ENCODE measurements at regions not wholly inside any gene's neighbourhood (a gene's known extent, or its start where the extent isn't known, plus 50 kb on each side); places are given as distances from the start of the nearest gene placed in this dataset.

- no peaks in the 10 kb centered on the region for H3K27me3 ChIP-seq (ENCODE audit: control insufficient read depth, extremely low read depth, insufficient read depth, low read length)
- no peak for TF ChIP-seq EZH2 (IDR thresholded peaks at IDR 0.05; ENCODE audit: low read length)
- no peak for TF ChIP-seq CTCF (optimal IDR thresholded peaks at IDR 0.05 in 1 of 3, IDR thresholded peaks at IDR 0.05 in 1 of 3, conservative IDR thresholded peaks at IDR 0.05 in 1 of 3; ENCODE audit: extremely low read depth in 1 of 3, insufficient read depth in 2 of 3, low read length in 3 of 3)
Measured at GRCh38 chr13:79703772-79704171, 222.8 kb downstream of the NDFIP2 start.

GRCh38 chr13:79695754-79696153 lies 214.8 kb downstream of the NDFIP2 start:
- Histone ChIP-seq H3K79me2 (ENCODE audit: control insufficient read depth, insufficient read depth, low read length) (no peaks in the 10 kb centered on the region), H3K9me1 (ENCODE audit: control insufficient read depth, extremely low read depth, insufficient read depth, low read length) (no peaks in the 10 kb centered on the region), H2AFZ (ENCODE audit: control insufficient read depth, low read length) (no peak overlapping the region), H3K4me1 (ENCODE audit: control insufficient read depth, extremely low read depth, insufficient read depth, low read length) (no peaks in the 10 kb centered on the region), H3K27ac (ENCODE audit: control insufficient read depth, insufficient read depth, low read length) (no peak overlapping the region), H3K9me3 (ENCODE audit: control insufficient read depth, low read depth, low read length) (no peaks in the 10 kb centered on the region), H4K20me1 (ENCODE audit: control insufficient read depth, extremely low read depth, insufficient read depth, low read length) (no peaks in the 10 kb centered on the region), H3K36me3 (ENCODE audit: control insufficient read depth in 2 of 2, extremely low read depth in 1 of 2, insufficient read depth in 2 of 2, low read length in 2 of 2) (no peaks in the 10 kb centered on the region), H3K27me3 (ENCODE audit: control insufficient read depth, extremely low read depth, insufficient read depth, low read length) (no peaks in the 10 kb centered on the region), H3K4me3 (ENCODE audit: control insufficient read depth in 2 of 3, extremely low read depth in 1 of 3, insufficient read depth in 2 of 3, low read depth in 1 of 3, low read length in 3 of 3) (no peak overlapping the region), H3K9ac (ENCODE audit: control insufficient read depth, extremely low read depth, insufficient read depth, low read length) (no peak overlapping the region), H3K4me2 (ENCODE audit: control insufficient read depth, extremely low read depth, insufficient read depth, low read depth, low read length) (no peak overlapping the region)
- TF ChIP-seq CTCF (optimal IDR thresholded peaks at IDR 0.05 in 1 of 3, IDR thresholded peaks at IDR 0.05 in 1 of 3, conservative IDR thresholded peaks at IDR 0.05 in 1 of 3; ENCODE audit: extremely low read depth in 1 of 3, insufficient read depth in 2 of 3, low read length in 3 of 3): no peak
- no peak for TF ChIP-seq EZH2 (IDR thresholded peaks at IDR 0.05; ENCODE audit: low read length)
- dilution Hi-C loops (cut with MboI; ENCODE audit: extremely low pct_ligation_motif_present, low sequenced_read_pairs): no loop called here
- FAIRE-seq: no peak
- DNase-seq (ENCODE audit: low read depth, low spot score): no peak

More at GRCh38 chr13:79703772-79704171, 222.8 kb downstream of the NDFIP2 start:
- no peak for DNase-seq (ENCODE audit: low read depth, low spot score)
- Histone ChIP-seq H3K4me3 (ENCODE audit: control insufficient read depth in 2 of 3, extremely low read depth in 1 of 3, insufficient read depth in 2 of 3, low read depth in 1 of 3, low read length in 3 of 3) (no peak overlapping the region), H3K4me1 (ENCODE audit: control insufficient read depth, extremely low read depth, insufficient read depth, low read length) (peaks cover 5% of the 10 kb centered on the region), H4K20me1 (ENCODE audit: control insufficient read depth, extremely low read depth, insufficient read depth, low read length) (no peaks in the 10 kb centered on the region), H3K9ac (ENCODE audit: control insufficient read depth, extremely low read depth, insufficient read depth, low read length) (no peak overlapping the region), H3K27ac (ENCODE audit: control insufficient read depth, insufficient read depth, low read length) (no peak overlapping the region), H3K79me2 (ENCODE audit: control insufficient read depth, insufficient read depth, low read length) (no peaks in the 10 kb centered on the region), H3K4me2 (ENCODE audit: control insufficient read depth, extremely low read depth, insufficient read depth, low read depth, low read length) (no peak overlapping the region), H3K9me1 (ENCODE audit: control insufficient read depth, extremely low read depth, insufficient read depth, low read length) (no peaks in the 10 kb centered on the region), H3K36me3 (ENCODE audit: control insufficient read depth in 2 of 2, extremely low read depth in 1 of 2, insufficient read depth in 2 of 2, low read length in 2 of 2) (no peaks in the 10 kb centered on the region), H3K9me3 (ENCODE audit: control insufficient read depth, low read depth, low read length) (no peaks in the 10 kb centered on the region), H2AFZ (ENCODE audit: control insufficient read depth, low read length) (no peak overlapping the region)
- FAIRE-seq: no peak
- dilution Hi-C loops (cut with MboI; ENCODE audit: extremely low pct_ligation_motif_present, low sequenced_read_pairs): no loop called here

Data from keratinocyte (primary cell).